GM18505 (cell line): ENCODE measurements at regions not wholly inside any gene's neighbourhood (a gene's known extent, or its start where the extent isn't known, plus 50 kb on each side); places are given as distances from the start of the nearest gene placed in this dataset.
A peak's percentile ranks its signal among the peaks of the same experiment; 100 is the strongest.

Experiments used
- ATAC-seq: cut with Tn5 transposase; IDR thresholded peaks from one replicate; pipeline ENCODE4 v1.9.1; 2021; ENCODE audit not compliant: unreplicated experiment
- POLR2A ChIP-seq: IDR thresholded peaks from 4 replicates; pipeline ENCODE4 v1.6.1; 2011; ENCODE audit warnings: borderline replicate concordance; ENCODE audit not compliant: insufficient read depth, insufficient read length; ENCODE audit errors: extremely low read depth

GRCh38 chr7:130899638-130900401 is 165.8 kb upstream of the KLF14 start:
- no peak for ATAC-seq
- peak; percentile 12 for TF ChIP-seq POLR2A

GRCh38 chr7:130900471-130901076 is 166.6 kb upstream of the KLF14 start:
- ATAC-seq, result no peak
- no peak for TF ChIP-seq POLR2A

GRCh38 chr7:130901209-130901783 is 167.3 kb upstream of the KLF14 start:
- ATAC-seq, result no peak
- TF ChIP-seq POLR2A, result no peak

GRCh38 chr7:130902755-130903357 is 168.8 kb upstream of the KLF14 start:
- ATAC-seq, result no peak
- no peak for TF ChIP-seq POLR2A

GRCh38 chr7:130903358-130903974 is 169.5 kb upstream of the KLF14 start:
- TF ChIP-seq POLR2A, result no peak
- ATAC-seq, result no peak

GRCh38 chr7:130904031-130904757 is 170.2 kb upstream of the KLF14 start:
- no peak for TF ChIP-seq POLR2A
- no peak for ATAC-seq

- ATAC-seq, result no peak
Observed at GRCh38 chr7:130904792-130905191, 170.8 kb upstream of the KLF14 start.

GRCh38 chr7:130906575-130906974 is 172.6 kb upstream of the KLF14 start:
- no peak for TF ChIP-seq POLR2A
- ATAC-seq, result no peak

More at GRCh38 chr7:130904792-130905191, 170.8 kb upstream of the KLF14 start:
- TF ChIP-seq POLR2A, result no peak

- ATAC-seq, result no peak
- no peak for TF ChIP-seq POLR2A
Observed at GRCh38 chr7:130907439-130907838, 173.4 kb upstream of the KLF14 start.

- peak; percentile 0 for TF ChIP-seq POLR2A
Observed at GRCh38 chr7:130908345-130909160, 174.5 kb upstream of the KLF14 start.

GRCh38 chr7:130909161-130909836 is 175.3 kb upstream of the KLF14 start:
- ATAC-seq, result no peak
- TF ChIP-seq POLR2A, result peak; percentile 22

More at GRCh38 chr7:130908345-130909160, 174.5 kb upstream of the KLF14 start:
- ATAC-seq, result no peak
